ENCODE measurements at regions not wholly inside any gene's neighbourhood (a gene's known extent, or its start where the extent isn't known, plus 50 kb on each side); places are given as distances from the start of the nearest gene placed in this dataset.

DNA sequence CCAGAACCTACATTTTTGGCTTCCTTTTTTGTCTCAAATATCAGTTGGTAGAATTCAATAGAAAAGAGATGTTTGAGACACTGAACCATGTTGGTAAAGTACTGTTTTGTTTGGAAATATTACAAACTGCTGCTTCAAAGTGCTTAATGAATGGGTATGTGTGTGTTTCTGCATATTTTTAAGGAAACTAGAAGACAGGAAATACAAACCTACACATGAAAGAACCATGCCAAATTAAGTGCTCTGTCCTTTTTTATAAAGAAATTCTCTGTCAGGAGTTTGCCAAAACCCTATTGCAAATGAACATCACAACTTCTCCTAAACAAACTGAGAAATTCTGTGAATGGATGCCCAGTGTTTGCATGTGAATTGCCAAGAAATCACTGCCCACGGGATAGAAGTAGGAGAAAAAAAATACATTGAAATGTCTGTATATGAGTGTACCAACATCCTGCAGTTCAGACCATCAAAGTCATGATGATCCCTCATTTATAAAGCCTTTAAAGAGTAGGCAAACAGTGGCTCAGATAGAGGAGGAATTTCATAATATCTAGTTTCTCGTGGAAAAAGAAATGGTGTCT lies 69.6 kb upstream of the RND3 start:
- no peak for TF ChIP-seq POLR2AphosphoS5 (IDR thresholded peaks at IDR 0.05; ENCODE audit: low read depth, low read length)
- no peak for TF ChIP-seq TAF1 (IDR thresholded peaks at IDR 0.05; ENCODE audit: borderline replicate concordance, insufficient read depth, low read length)
- no peak for TF ChIP-seq SIN3A (IDR thresholded peaks at IDR 0.05; ENCODE audit: borderline replicate concordance, insufficient read depth, low read length)
- TF ChIP-seq, protein P1, sequence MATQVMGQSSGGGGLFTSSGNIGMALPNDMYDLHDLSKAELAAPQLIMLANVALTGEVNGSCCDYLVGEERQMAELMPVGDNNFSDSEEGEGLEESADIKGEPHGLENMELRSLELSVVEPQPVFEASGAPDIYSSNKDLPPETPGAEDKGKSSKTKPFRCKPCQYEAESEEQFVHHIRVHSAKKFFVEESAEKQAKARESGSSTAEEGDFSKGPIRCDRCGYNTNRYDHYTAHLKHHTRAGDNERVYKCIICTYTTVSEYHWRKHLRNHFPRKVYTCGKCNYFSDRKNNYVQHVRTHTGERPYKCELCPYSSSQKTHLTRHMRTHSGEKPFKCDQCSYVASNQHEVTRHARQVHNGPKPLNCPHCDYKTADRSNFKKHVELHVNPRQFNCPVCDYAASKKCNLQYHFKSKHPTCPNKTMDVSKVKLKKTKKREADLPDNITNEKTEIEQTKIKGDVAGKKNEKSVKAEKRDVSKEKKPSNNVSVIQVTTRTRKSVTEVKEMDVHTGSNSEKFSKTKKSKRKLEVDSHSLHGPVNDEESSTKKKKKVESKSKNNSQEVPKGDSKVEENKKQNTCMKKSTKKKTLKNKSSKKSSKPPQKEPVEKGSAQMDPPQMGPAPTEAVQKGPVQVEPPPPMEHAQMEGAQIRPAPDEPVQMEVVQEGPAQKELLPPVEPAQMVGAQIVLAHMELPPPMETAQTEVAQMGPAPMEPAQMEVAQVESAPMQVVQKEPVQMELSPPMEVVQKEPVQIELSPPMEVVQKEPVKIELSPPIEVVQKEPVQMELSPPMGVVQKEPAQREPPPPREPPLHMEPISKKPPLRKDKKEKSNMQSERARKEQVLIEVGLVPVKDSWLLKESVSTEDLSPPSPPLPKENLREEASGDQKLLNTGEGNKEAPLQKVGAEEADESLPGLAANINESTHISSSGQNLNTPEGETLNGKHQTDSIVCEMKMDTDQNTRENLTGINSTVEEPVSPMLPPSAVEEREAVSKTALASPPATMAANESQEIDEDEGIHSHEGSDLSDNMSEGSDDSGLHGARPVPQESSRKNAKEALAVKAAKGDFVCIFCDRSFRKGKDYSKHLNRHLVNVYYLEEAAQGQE (IDR thresholded peaks at IDR 0.05; ENCODE audit: insufficient read depth in 1 of 2, low read depth in 2 of 2, low read length in 2 of 2), result no peak
- no peak for TF ChIP-seq FOXP2 (optimal IDR thresholded peaks at IDR 0.05; ENCODE audit: borderline replicate concordance, extremely low read depth, extremely low read length, insufficient read depth)

DNA sequence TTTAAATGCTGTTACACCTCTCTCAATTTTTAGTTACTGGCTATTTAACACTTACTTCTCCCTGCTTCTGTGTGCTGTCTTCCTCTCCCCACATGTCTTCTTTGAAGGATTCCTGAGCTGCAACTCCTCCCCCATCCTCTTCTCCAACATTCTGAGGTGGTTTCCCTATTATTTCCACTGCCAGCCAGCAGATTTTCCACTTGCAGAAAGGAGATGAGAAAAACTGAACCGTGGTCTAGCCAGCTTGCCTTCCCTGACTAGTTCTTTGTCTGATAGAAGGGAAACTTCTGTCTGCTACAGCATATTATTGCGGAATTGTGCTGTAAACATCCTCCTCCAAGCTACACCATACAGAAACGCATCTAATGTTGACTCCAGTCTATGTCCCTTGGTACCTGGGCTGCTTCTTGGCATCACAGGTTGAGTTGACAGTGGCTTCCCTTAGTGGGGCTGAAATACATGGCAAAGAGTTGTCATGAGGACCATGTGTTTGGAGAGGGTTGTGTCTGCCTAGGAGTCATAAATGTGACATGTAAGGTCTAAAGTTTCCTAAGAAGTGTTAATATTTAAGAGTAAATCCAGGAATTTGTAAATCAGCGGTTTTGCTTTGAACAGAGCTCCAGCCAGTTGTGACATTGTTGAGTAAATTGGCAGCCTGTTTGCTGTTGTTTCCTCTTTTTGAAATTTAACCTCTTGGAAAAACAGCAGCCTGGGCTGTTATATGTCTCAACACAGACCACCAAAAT lies 68.3 kb upstream of the RND3 start:
- no peak for TF ChIP-seq FOXP2 (optimal IDR thresholded peaks at IDR 0.05; ENCODE audit: borderline replicate concordance, extremely low read depth, extremely low read length, insufficient read depth)
- TF ChIP-seq, protein P1 (IDR thresholded peaks at IDR 0.05; ENCODE audit: insufficient read depth in 1 of 2, low read depth in 2 of 2, low read length in 2 of 2), result no peak
- TF ChIP-seq TAF1 (IDR thresholded peaks at IDR 0.05; ENCODE audit: borderline replicate concordance, insufficient read depth, low read length), result no peak
- no peak for TF ChIP-seq SIN3A (IDR thresholded peaks at IDR 0.05; ENCODE audit: borderline replicate concordance, insufficient read depth, low read length)
- no peak for TF ChIP-seq POLR2AphosphoS5 (IDR thresholded peaks at IDR 0.05; ENCODE audit: low read depth, low read length)

DNA sequence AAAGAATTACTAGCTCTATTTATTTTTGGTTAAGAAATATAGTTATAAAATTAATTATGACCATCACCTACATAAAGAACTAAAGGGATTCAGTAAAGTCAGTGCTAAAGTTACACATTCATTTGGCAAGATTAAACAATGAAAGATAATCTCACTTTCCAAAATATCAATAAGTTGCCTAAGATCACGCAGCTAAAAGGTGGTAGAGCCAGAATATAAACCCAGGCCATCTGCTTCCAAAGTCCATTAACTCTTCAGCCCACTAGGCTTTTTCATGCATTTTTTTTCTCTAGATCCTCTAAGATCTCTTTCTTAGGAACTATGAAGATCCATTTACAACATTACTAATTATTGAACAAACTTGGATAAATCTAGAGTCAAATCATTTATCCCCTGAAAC lies 66.6 kb upstream of the RND3 start:
- no peak for TF ChIP-seq POLR2AphosphoS5 (IDR thresholded peaks at IDR 0.05; ENCODE audit: low read depth, low read length)
- TF ChIP-seq, protein P1 (IDR thresholded peaks at IDR 0.05; ENCODE audit: insufficient read depth in 1 of 2, low read depth in 2 of 2, low read length in 2 of 2), result no peak
- TF ChIP-seq FOXP2 (optimal IDR thresholded peaks at IDR 0.05; ENCODE audit: borderline replicate concordance, extremely low read depth, extremely low read length, insufficient read depth), result no peak
- no peak for TF ChIP-seq TAF1 (IDR thresholded peaks at IDR 0.05; ENCODE audit: borderline replicate concordance, insufficient read depth, low read length)
- TF ChIP-seq SIN3A (IDR thresholded peaks at IDR 0.05; ENCODE audit: borderline replicate concordance, insufficient read depth, low read length), result no peak

DNA sequence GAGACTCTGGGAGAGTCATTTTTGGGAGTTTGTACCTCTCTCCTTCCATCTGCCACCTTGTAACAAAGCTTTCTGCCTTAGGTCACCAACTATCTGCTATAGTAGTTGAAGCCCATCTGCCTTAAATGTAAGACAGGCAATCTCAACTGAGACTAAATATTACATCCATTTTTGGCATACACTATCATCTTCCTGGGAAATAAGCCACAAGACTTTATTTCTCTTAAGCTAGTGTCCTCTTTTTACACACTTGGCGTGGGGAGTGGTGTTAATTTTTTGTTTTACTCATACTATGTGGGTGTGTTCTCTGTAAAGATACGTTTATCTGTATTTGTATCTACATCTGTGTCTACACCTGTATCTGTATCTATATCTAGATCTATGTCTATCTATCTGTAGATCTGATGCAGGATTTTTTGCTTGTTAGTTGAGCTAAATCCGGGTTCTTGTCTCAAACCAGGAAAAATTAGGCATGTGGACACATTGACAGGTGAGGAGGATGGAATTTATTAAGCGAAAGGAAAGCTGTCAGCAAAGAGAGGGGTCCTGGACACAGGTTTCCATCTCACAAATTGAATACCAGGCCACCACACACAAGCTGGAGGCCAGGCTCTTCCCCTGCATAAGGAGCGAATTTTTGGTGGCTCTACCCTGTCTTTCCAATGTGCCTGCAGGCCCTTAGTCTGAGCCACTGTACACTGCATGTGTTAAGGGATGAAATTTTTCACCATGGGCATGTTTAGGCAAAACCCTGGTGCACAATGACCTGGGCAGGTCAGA lies 64.8 kb upstream of the RND3 start:
- TF ChIP-seq TAF1 (IDR thresholded peaks at IDR 0.05; ENCODE audit: borderline replicate concordance, insufficient read depth, low read length) (no peak), POLR2AphosphoS5 (IDR thresholded peaks at IDR 0.05; ENCODE audit: low read depth, low read length) (no peak)
- TF ChIP-seq, protein P1 (IDR thresholded peaks at IDR 0.05; ENCODE audit: insufficient read depth in 1 of 2, low read depth in 2 of 2, low read length in 2 of 2), result no peak

Measured in PFSK-1 (cell line).